ENCODE measurements at regions not wholly inside any gene's neighbourhood (a gene's known extent, or its start where the extent isn't known, plus 50 kb on each side); places are given as distances from the start of the nearest gene placed in this dataset.

GRCh38 chr12:89237763-89238162 is 114.5 kb downstream of the DUSP6 start:
- Histone ChIP-seq H3K27me3 (ENCODE audit: insufficient read depth, poor library complexity, severe bottlenecking) (no peaks in the 10 kb centered on the region), H3K4me1 (ENCODE audit: insufficient read depth, poor library complexity, severe bottlenecking) (peaks cover 22% of the 10 kb centered on the region), H3K4me3 (ENCODE audit: severe bottlenecking) (no peak overlapping the region), H3K27ac (ENCODE audit: poor library complexity, severe bottlenecking) (peak overlapping the region; percentile 63), H3K36me3 (ENCODE audit: low read depth) (no peaks in the 10 kb centered on the region), H3K9me3 (ENCODE audit: severe bottlenecking) (no peaks in the 10 kb centered on the region)
- ATAC-seq (ENCODE audit: low read depth) (no peak), DNase-seq (ENCODE audit: low spot score) (no peak)
- no peak for TF ChIP-seq CTCF (IDR thresholded peaks at IDR 0.05; ENCODE audit: poor library complexity, severe bottlenecking)

- TF ChIP-seq CTCF (IDR thresholded peaks at IDR 0.05; ENCODE audit: poor library complexity, severe bottlenecking): no peak
These were observed 115.4 kb downstream of the DUSP6 start for GRCh38 chr12:89236748-89237383.

DNA sequence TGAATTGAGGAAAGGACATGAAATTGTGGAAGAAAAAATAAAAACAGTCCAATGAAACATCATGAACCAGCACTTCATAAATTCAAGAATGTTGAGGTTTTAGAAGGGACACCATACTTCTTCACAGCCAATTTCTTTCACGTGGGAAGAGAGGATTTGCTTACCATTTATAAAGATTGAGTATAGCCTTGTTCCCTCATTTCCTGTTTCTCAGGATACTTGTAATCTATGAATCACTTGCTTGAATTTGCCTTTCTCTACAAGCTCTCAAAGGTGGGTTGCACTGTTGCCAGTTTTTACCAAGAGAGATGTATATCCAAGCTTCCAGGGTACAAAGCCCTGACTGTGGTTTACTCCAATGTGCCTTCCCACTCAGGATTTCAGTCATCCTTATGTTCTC is 116.1 kb downstream of the DUSP6 start:
- DNase-seq (ENCODE audit: low spot score): no peak

More at GRCh38 chr12:89236748-89237383, 115.4 kb downstream of the DUSP6 start:
- no peak overlapping the region for H3K4me3 ChIP-seq (ENCODE audit: severe bottlenecking)
- H3K4me1 ChIP-seq (ENCODE audit: insufficient read depth, poor library complexity, severe bottlenecking): peaks cover 22% of the 10 kb centered on the region
- peak overlapping the region; percentile 63 for H3K27ac ChIP-seq (ENCODE audit: poor library complexity, severe bottlenecking)
- no peaks in the 10 kb centered on the region for H3K27me3 ChIP-seq (ENCODE audit: insufficient read depth, poor library complexity, severe bottlenecking)
- no peaks in the 10 kb centered on the region for H3K36me3 ChIP-seq (ENCODE audit: low read depth)
- no peak for DNase-seq (ENCODE audit: low spot score)
- no peaks in the 10 kb centered on the region for H3K9me3 ChIP-seq (ENCODE audit: severe bottlenecking)
- ATAC-seq (ENCODE audit: low read depth): peak; percentile 90

GRCh38 chr12:89235189-89235993 is 116.9 kb downstream of the DUSP6 start:
- H3K36me3 ChIP-seq (ENCODE audit: low read depth): no peaks in the 10 kb centered on the region
- no peak for DNase-seq (ENCODE audit: low spot score)
- H3K27ac ChIP-seq (ENCODE audit: poor library complexity, severe bottlenecking): peak overlapping the region; percentile 63
- no peaks in the 10 kb centered on the region for H3K27me3 ChIP-seq (ENCODE audit: insufficient read depth, poor library complexity, severe bottlenecking)
- no peak for ATAC-seq (ENCODE audit: low read depth)
- no peak overlapping the region for H3K4me3 ChIP-seq (ENCODE audit: severe bottlenecking)
- peaks cover 32% of the 10 kb centered on the region for H3K4me1 ChIP-seq (ENCODE audit: insufficient read depth, poor library complexity, severe bottlenecking)
- TF ChIP-seq CTCF (IDR thresholded peaks at IDR 0.05; ENCODE audit: poor library complexity, severe bottlenecking): no peak
- H3K9me3 ChIP-seq (ENCODE audit: severe bottlenecking): no peaks in the 10 kb centered on the region

More for the DNA sequence above, 116.1 kb downstream of the DUSP6 start:
- peak overlapping the region; percentile 63 for H3K27ac ChIP-seq (ENCODE audit: poor library complexity, severe bottlenecking)
- H3K4me1 ChIP-seq (ENCODE audit: insufficient read depth, poor library complexity, severe bottlenecking): peaks cover 24% of the 10 kb centered on the region
- H3K4me3 ChIP-seq (ENCODE audit: severe bottlenecking): no peak overlapping the region
- H3K36me3 ChIP-seq (ENCODE audit: low read depth): no peaks in the 10 kb centered on the region
- ATAC-seq (ENCODE audit: low read depth): peak; percentile 58; the same call in 2 of the 3 replicates
- H3K27me3 ChIP-seq (ENCODE audit: insufficient read depth, poor library complexity, severe bottlenecking): no peaks in the 10 kb centered on the region
- no peaks in the 10 kb centered on the region for H3K9me3 ChIP-seq (ENCODE audit: severe bottlenecking)
- no peak for TF ChIP-seq CTCF (IDR thresholded peaks at IDR 0.05; ENCODE audit: poor library complexity, severe bottlenecking)
